HepG2 (cell line): ENCODE measurements at regions not wholly inside any gene's neighbourhood (a gene's known extent, or its start where the extent isn't known, plus 50 kb on each side); places are given as distances from the start of the nearest gene placed in this dataset.

Source experiments
- CHCHD3 ChIP-seq: sonication (generic); formaldehyde crosslinking; IDR thresholded peaks from 2 replicates; pipeline ENCODE4 v1.8.0; 2022; ENCODE audit warnings: mild to moderate bottlenecking, missing genetic modification reagents, moderate library complexity
- KAT8 ChIP-seq: IDR thresholded peaks from 2 replicates; pipeline ENCODE4 v1.6.1; 2016; ENCODE audit warnings: missing genetic modification reagents, missing compliant biosample characterization
- ZBTB20 ChIP-seq: sonication (generic); formaldehyde crosslinking; IDR thresholded peaks from 2 replicates; pipeline ENCODE4 v1.8.1; 2023; ENCODE audit warnings: missing genetic modification reagents, low read depth, mild to moderate bottlenecking, borderline replicate concordance
- TF ChIP-seq, protein P1 (sequence below): sonication (generic); formaldehyde crosslinking; IDR thresholded peaks from 2 replicates; pipeline ENCODE4 v1.5.0; 2020; ENCODE audit warnings: mild to moderate bottlenecking, missing genetic modification reagents, moderate library complexity
- TF ChIP-seq, protein P2 (sequence below), 2 experiments: IDR thresholded peaks; 2 replicates each; pipeline ENCODE4 v1.6.1; 2011 to 2012; ENCODE audit warnings: low read length in 2 of 2, borderline replicate concordance in 1 of 2, low read depth in 1 of 2, mild to moderate bottlenecking in 1 of 2, moderate library complexity in 1 of 2
- TF ChIP-seq, protein P3 (sequence below): sonication (generic); formaldehyde crosslinking; IDR thresholded peaks from 2 replicates; pipeline ENCODE4 v1.4.0; 2020; ENCODE audit warnings: missing genetic modification reagents
- TF ChIP-seq, protein P4 (sequence below): sonication (generic); formaldehyde crosslinking; IDR thresholded peaks from 2 replicates; pipeline ENCODE4 v1.8.1; 2022; ENCODE audit warnings: low read depth, mild to moderate bottlenecking, missing genetic modification reagents

- TF ChIP-seq, protein P1, sequence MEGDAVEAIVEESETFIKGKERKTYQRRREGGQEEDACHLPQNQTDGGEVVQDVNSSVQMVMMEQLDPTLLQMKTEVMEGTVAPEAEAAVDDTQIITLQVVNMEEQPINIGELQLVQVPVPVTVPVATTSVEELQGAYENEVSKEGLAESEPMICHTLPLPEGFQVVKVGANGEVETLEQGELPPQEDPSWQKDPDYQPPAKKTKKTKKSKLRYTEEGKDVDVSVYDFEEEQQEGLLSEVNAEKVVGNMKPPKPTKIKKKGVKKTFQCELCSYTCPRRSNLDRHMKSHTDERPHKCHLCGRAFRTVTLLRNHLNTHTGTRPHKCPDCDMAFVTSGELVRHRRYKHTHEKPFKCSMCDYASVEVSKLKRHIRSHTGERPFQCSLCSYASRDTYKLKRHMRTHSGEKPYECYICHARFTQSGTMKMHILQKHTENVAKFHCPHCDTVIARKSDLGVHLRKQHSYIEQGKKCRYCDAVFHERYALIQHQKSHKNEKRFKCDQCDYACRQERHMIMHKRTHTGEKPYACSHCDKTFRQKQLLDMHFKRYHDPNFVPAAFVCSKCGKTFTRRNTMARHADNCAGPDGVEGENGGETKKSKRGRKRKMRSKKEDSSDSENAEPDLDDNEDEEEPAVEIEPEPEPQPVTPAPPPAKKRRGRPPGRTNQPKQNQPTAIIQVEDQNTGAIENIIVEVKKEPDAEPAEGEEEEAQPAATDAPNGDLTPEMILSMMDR (CRISPR knock-in tag) = no peak
- TF ChIP-seq CHCHD3 (CRISPR knock-in tag) (no peak), KAT8 (CRISPR knock-in tag) (no peak), ZBTB20 (CRISPR knock-in tag) (no peak)
- TF ChIP-seq, protein P2, sequence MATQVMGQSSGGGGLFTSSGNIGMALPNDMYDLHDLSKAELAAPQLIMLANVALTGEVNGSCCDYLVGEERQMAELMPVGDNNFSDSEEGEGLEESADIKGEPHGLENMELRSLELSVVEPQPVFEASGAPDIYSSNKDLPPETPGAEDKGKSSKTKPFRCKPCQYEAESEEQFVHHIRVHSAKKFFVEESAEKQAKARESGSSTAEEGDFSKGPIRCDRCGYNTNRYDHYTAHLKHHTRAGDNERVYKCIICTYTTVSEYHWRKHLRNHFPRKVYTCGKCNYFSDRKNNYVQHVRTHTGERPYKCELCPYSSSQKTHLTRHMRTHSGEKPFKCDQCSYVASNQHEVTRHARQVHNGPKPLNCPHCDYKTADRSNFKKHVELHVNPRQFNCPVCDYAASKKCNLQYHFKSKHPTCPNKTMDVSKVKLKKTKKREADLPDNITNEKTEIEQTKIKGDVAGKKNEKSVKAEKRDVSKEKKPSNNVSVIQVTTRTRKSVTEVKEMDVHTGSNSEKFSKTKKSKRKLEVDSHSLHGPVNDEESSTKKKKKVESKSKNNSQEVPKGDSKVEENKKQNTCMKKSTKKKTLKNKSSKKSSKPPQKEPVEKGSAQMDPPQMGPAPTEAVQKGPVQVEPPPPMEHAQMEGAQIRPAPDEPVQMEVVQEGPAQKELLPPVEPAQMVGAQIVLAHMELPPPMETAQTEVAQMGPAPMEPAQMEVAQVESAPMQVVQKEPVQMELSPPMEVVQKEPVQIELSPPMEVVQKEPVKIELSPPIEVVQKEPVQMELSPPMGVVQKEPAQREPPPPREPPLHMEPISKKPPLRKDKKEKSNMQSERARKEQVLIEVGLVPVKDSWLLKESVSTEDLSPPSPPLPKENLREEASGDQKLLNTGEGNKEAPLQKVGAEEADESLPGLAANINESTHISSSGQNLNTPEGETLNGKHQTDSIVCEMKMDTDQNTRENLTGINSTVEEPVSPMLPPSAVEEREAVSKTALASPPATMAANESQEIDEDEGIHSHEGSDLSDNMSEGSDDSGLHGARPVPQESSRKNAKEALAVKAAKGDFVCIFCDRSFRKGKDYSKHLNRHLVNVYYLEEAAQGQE (IDR thresholded peaks at IDR 0.05; ENCODE audit: borderline replicate concordance in 1 of 2, low read depth in 1 of 2, low read length in 2 of 2) = no peak
- TF ChIP-seq, protein P3, sequence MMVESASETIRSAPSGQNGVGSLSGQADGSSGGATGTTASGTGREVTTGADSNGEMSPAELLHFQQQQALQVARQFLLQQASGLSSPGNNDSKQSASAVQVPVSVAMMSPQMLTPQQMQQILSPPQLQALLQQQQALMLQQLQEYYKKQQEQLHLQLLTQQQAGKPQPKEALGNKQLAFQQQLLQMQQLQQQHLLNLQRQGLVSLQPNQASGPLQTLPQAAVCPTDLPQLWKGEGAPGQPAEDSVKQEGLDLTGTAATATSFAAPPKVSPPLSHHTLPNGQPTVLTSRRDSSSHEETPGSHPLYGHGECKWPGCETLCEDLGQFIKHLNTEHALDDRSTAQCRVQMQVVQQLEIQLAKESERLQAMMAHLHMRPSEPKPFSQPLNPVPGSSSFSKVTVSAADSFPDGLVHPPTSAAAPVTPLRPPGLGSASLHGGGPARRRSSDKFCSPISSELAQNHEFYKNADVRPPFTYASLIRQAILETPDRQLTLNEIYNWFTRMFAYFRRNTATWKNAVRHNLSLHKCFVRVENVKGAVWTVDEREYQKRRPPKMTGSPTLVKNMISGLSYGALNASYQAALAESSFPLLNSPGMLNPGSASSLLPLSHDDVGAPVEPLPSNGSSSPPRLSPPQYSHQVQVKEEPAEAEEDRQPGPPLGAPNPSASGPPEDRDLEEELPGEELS (CRISPR knock-in tag) = peak; percentile 80
- TF ChIP-seq, protein P4, sequence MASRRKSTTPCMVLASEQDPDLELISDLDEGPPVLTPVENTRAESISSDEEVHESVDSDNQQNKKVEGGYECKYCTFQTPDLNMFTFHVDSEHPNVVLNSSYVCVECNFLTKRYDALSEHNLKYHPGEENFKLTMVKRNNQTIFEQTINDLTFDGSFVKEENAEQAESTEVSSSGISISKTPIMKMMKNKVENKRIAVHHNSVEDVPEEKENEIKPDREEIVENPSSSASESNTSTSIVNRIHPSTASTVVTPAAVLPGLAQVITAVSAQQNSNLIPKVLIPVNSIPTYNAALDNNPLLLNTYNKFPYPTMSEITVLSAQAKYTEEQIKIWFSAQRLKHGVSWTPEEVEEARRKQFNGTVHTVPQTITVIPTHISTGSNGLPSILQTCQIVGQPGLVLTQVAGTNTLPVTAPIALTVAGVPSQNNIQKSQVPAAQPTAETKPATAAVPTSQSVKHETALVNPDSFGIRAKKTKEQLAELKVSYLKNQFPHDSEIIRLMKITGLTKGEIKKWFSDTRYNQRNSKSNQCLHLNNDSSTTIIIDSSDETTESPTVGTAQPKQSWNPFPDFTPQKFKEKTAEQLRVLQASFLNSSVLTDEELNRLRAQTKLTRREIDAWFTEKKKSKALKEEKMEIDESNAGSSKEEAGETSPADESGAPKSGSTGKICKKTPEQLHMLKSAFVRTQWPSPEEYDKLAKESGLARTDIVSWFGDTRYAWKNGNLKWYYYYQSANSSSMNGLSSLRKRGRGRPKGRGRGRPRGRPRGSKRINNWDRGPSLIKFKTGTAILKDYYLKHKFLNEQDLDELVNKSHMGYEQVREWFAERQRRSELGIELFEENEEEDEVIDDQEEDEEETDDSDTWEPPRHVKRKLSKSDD = no peak
These were observed 87.6 kb upstream of the OR9Q1 start for GRCh38 chr11:57936050-57936418.
